ENCODE measurements at regions not wholly inside any gene's neighbourhood (a gene's known extent, or its start where the extent isn't known, plus 50 kb on each side); places are given as distances from the start of the nearest gene placed in this dataset.

- Histone ChIP-seq H3F3A (ENCODE audit: low read depth) (no peaks in the 10 kb centered on the region), H3K36me3 (ENCODE audit: insufficient read depth, low read length) (no peaks in the 10 kb centered on the region), H3K4me3 (ENCODE audit: low read length, poor library complexity, severe bottlenecking) (no peak overlapping the region), H3K27me3 (ENCODE audit: insufficient read depth, low read length, poor library complexity, severe bottlenecking) (no peaks in the 10 kb centered on the region), H3K9ac (ENCODE audit: low read depth, low read length, poor library complexity, severe bottlenecking) (no peak overlapping the region), H3K79me2 (ENCODE audit: insufficient read depth, low read length) (no peaks in the 10 kb centered on the region), H4K20me1 (ENCODE audit: insufficient read depth, low read length, poor library complexity, severe bottlenecking) (no peaks in the 10 kb centered on the region), H3K9me3 (ENCODE audit: insufficient read depth, low read depth, low read length) (no peaks in the 10 kb centered on the region), H3K4me2 (ENCODE audit: low read depth, low read length, poor library complexity, severe bottlenecking) (no peak overlapping the region), H3K4me1 (ENCODE audit: insufficient read depth, low read length, poor library complexity, severe bottlenecking) (no peaks in the 10 kb centered on the region), H3K9me2 (replicated peaks; ENCODE audit: low read depth, low read length) (no peaks in the 10 kb centered on the region), H2AFZ (ENCODE audit: low read length) (no peak overlapping the region)
- TF ChIP-seq EZH2phosphoT487 (IDR thresholded peaks at IDR 0.05; ENCODE audit: borderline replicate concordance) = no peak
- no peak for TF ChIP-seq CTCF (conservative IDR thresholded peaks at IDR 0.05; ENCODE audit: low read length)
These were observed 68.9 kb upstream of the EFEMP1 start for GRCh38 chr2:55992455-55992854.

GRCh38 chr2:55993685-55994084 lies 70.1 kb upstream of the EFEMP1 start:
- Histone ChIP-seq H3K9me2 (replicated peaks; ENCODE audit: low read depth, low read length) (no peaks in the 10 kb centered on the region), H3K4me1 (ENCODE audit: insufficient read depth, low read length, poor library complexity, severe bottlenecking) (no peaks in the 10 kb centered on the region), H2AFZ (ENCODE audit: low read length) (no peak overlapping the region), H3K4me3 (ENCODE audit: low read length, poor library complexity, severe bottlenecking) (no peak overlapping the region), H3F3A (ENCODE audit: low read depth) (no peaks in the 10 kb centered on the region), H3K9me3 (ENCODE audit: insufficient read depth, low read depth, low read length) (no peaks in the 10 kb centered on the region), H3K4me2 (ENCODE audit: low read depth, low read length, poor library complexity, severe bottlenecking) (no peak overlapping the region), H3K27me3 (ENCODE audit: insufficient read depth, low read length, poor library complexity, severe bottlenecking) (no peaks in the 10 kb centered on the region), H4K20me1 (ENCODE audit: insufficient read depth, low read length, poor library complexity, severe bottlenecking) (no peaks in the 10 kb centered on the region), H3K79me2 (ENCODE audit: insufficient read depth, low read length) (no peaks in the 10 kb centered on the region), H3K9ac (ENCODE audit: low read depth, low read length, poor library complexity, severe bottlenecking) (no peak overlapping the region), H3K36me3 (ENCODE audit: insufficient read depth, low read length) (no peaks in the 10 kb centered on the region)
- TF ChIP-seq EZH2phosphoT487 (IDR thresholded peaks at IDR 0.05; ENCODE audit: borderline replicate concordance) = no peak
- no peak for TF ChIP-seq CTCF (conservative IDR thresholded peaks at IDR 0.05; ENCODE audit: low read length)

GRCh38 chr2:55995211-55995610 lies 71.6 kb upstream of the EFEMP1 start:
- H3K4me1 ChIP-seq (ENCODE audit: insufficient read depth, low read length, poor library complexity, severe bottlenecking) = no peaks in the 10 kb centered on the region
- H3F3A ChIP-seq (ENCODE audit: low read depth) = no peaks in the 10 kb centered on the region
- no peak overlapping the region for H3K4me2 ChIP-seq (ENCODE audit: low read depth, low read length, poor library complexity, severe bottlenecking)
- H3K9me3 ChIP-seq (ENCODE audit: insufficient read depth, low read depth, low read length) = no peaks in the 10 kb centered on the region
- no peaks in the 10 kb centered on the region for H4K20me1 ChIP-seq (ENCODE audit: insufficient read depth, low read length, poor library complexity, severe bottlenecking)
- no peak overlapping the region for H3K9ac ChIP-seq (ENCODE audit: low read depth, low read length, poor library complexity, severe bottlenecking)
- peaks cover 3% of the 10 kb centered on the region for H3K27me3 ChIP-seq (ENCODE audit: insufficient read depth, low read length, poor library complexity, severe bottlenecking)
- no peak overlapping the region for H3K4me3 ChIP-seq (ENCODE audit: low read length, poor library complexity, severe bottlenecking)
- no peak for TF ChIP-seq EZH2phosphoT487 (IDR thresholded peaks at IDR 0.05; ENCODE audit: borderline replicate concordance)
- no peak for TF ChIP-seq CTCF (conservative IDR thresholded peaks at IDR 0.05; ENCODE audit: low read length)
- no peaks in the 10 kb centered on the region for H3K79me2 ChIP-seq (ENCODE audit: insufficient read depth, low read length)
- H3K9me2 ChIP-seq (replicated peaks; ENCODE audit: low read depth, low read length) = no peaks in the 10 kb centered on the region
- no peak overlapping the region for H2AFZ ChIP-seq (ENCODE audit: low read length)
- no peaks in the 10 kb centered on the region for H3K36me3 ChIP-seq (ENCODE audit: insufficient read depth, low read length)
